Activated CD8-positive, alpha-beta memory T cell treated with anti-CD3 and anti-CD28 coated beads for 48 hours (primary cell): ENCODE measurements at regions not wholly inside any gene's neighbourhood (a gene's known extent, or its start where the extent isn't known, plus 50 kb on each side); places are given as distances from the start of the nearest gene placed in this dataset.

Experiments used
- DNase-seq, 3 experiments: peaks; one replicate each; pipeline ENCODE4 v3.0.0-alpha.2; 2020; ENCODE audit warnings: low read depth in 2 of 3, low spot score in 2 of 3

- no peak for DNase-seq
Observed at GRCh38 chr15:70353606-70354345, 256.1 kb upstream of the TLE3 start.

GRCh38 chr15:70351941-70352774, 254.4 kb upstream of the TLE3 start:
- no peak for DNase-seq

GRCh38 chr15:70351391-70351790, 253.7 kb upstream of the TLE3 start:
- DNase-seq: no peak

- DNase-seq: no peak
Observed at GRCh38 chr15:70348581-70349344, 251.0 kb upstream of the TLE3 start.

- DNase-seq: no peak
Observed at GRCh38 chr15:70348226-70348543, 250.5 kb upstream of the TLE3 start.

- no peak for DNase-seq
Observed at GRCh38 chr15:70347321-70348225, 249.9 kb upstream of the TLE3 start.

- DNase-seq: no peak
Observed at GRCh38 chr15:70345251-70346019, 247.7 kb upstream of the TLE3 start.

GRCh38 chr15:70344666-70345065, 246.9 kb upstream of the TLE3 start:
- DNase-seq: no peak

GRCh38 chr15:70343961-70344621, 246.4 kb upstream of the TLE3 start:
- DNase-seq: no peak

GRCh38 chr15:70342554-70343548, 245.1 kb upstream of the TLE3 start:
- no peak for DNase-seq

- DNase-seq: no peak
Observed at GRCh38 chr15:70342141-70342540, 244.4 kb upstream of the TLE3 start.

- no peak for DNase-seq
Observed at GRCh38 chr15:70341566-70341965, 243.8 kb upstream of the TLE3 start.

- DNase-seq: no peak
Observed at GRCh38 chr15:70340494-70340870, 242.8 kb upstream of the TLE3 start.

- DNase-seq: no peak
Observed at GRCh38 chr15:70339571-70340493, 242.1 kb upstream of the TLE3 start.

- no peak for DNase-seq
Observed at GRCh38 chr15:70337277-70338186, 239.8 kb upstream of the TLE3 start.

- DNase-seq: no peak
Observed at GRCh38 chr15:70336425-70337009, 238.8 kb upstream of the TLE3 start.
